ENCODE measurements at regions not wholly inside any gene's neighbourhood (a gene's known extent, or its start where the extent isn't known, plus 50 kb on each side); places are given as distances from the start of the nearest gene placed in this dataset.

- TF ChIP-seq POLR2AphosphoS5 (IDR thresholded peaks at IDR 0.05; ENCODE audit: borderline replicate concordance, low read depth, low read length), result no peak
- TF ChIP-seq EZH2 (IDR thresholded peaks at IDR 0.05), result no peak
These were observed 404.1 kb downstream of the METTL15 start for GRCh38 chr11:28512143-28512756.
